H7 (cell line): ENCODE measurements at regions not wholly inside any gene's neighbourhood (a gene's known extent, or its start where the extent isn't known, plus 50 kb on each side); places are given as distances from the start of the nearest gene placed in this dataset.

Experiments
- DNase-seq: peaks from one replicate; pipeline ENCODE4 v3.0.0; 2012
- H3K27me3 ChIP-seq: 2 replicates; pipeline ENCODE4 v1.6.0; 2011; ENCODE audit warnings: mild to moderate bottlenecking, low read length; ENCODE audit not compliant: control insufficient read depth, insufficient read depth
- H3K36me3 ChIP-seq: replicated peaks from 2 replicates; pipeline ENCODE4 v1.5.1; 2011; ENCODE audit warnings: low read length; ENCODE audit not compliant: control insufficient read depth, insufficient read depth
- H3K4me3 ChIP-seq: 2 replicates; pipeline ENCODE4 v1.5.1; 2011; ENCODE audit warnings: low read depth, mild to moderate bottlenecking, control low read depth, low read length, moderate library complexity; ENCODE audit not compliant: insufficient read depth

DNA sequence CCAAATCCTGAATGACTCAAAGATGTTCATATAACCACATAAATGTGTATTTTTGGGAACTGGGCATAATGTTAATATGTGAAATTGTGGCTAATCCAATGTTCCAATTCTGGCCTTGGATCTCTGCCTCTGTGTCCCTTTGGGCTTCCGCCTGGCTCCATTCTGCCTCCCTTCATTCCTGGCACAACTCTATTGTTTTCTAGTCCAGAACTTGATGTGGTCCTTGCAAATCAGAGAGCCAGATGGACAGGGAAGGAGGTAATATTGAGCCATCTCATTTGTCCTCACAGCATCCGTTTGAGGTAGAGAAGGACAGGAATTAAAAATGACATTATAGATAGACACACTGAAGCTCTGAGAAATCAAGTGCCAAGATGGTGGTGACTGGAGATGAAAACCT is 355.7 kb upstream of the TBL1XR1 start:
- Histone ChIP-seq H3K4me3 (no peak overlapping the region), H3K36me3 (no peaks in the 10 kb centered on the region), H3K27me3 (no peaks in the 10 kb centered on the region)
- DNase-seq, result no peak

DNA sequence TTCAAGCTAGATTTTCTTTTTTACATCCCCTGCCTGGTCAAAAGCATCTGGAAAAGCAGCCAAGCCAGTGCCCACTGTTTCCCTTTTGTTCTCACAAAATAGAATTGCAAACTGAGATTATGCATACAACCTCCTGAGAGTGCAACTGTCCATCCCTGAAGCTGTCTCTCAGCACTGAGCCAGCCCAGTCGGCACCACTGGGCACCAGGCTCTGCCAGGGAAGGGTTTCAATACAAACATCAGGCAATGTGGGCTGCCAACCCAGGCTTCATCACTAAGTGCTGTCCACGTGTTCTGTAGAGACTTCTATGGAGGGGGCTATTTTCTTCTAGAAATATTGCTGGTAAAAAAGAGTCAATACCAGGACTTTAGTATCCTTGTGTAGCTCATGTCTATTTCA is 356.3 kb upstream of the TBL1XR1 start:
- Histone ChIP-seq H3K36me3 (no peaks in the 10 kb centered on the region), H3K27me3 (no peaks in the 10 kb centered on the region), H3K4me3 (no peak overlapping the region)
- DNase-seq, result no peak

DNA sequence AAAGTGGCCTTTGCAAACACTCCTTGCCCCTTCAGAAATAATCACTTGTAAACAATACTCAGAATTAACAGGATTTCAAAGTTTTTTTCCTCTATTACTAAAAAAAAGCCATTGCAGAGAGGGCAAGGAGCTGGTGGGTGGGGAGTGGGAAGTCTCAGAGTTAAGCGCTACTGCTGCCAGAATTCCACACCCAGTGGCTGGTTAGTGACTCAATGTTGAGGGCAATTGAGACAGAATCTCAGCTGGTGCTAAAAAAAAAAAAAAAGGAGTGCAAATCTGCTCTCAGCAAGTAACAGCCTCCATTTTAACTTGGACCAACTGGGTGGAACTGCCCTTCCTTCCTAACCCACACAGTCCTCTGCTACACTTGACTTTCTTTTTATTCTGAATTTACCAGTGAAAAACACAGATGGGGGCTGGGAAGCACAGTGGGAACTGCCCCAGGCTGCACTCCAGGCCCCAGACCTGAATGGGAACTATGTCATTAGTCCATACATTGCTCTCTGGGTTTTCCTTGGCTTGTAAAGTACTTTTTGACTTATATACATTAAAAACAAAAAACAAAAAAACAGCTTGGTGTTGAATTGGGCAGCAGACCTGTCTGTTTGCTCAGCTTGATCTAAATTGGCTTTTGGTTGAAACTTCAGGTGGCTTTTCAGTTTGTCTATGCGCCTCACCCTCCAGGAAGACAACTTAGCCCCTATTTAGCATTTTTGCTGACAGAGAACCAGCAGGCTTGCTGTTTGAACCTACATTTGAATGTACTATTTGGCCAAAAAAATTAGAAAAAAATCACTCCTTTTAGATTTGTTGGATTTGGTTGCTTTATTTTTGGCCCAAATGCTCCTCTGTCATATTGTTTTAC is 357.8 kb upstream of the TBL1XR1 start:
- peak; percentile 31 for DNase-seq
- Histone ChIP-seq H3K36me3 (no peaks in the 10 kb centered on the region), H3K4me3 (no peak overlapping the region), H3K27me3 (no peaks in the 10 kb centered on the region)

DNA sequence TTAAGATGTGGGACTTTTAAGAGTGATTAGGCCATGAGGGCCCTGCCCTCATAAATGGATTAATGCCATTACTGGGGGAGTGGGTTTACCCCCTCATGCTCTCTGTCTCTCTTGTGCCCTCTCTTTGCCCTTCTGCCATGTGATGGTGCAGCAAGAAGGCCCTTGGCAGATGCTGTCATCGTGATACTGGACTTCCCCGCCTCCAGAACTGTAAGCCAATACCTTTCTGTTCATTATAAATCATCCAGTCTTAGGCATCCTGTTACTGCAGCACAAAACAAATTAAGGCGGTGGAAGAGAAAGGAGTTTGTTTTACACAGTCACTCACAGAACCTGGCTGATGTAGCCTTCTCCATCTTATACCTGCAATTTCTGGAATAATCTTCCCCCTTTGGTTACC is 360.3 kb upstream of the TBL1XR1 start:
- no peaks in the 10 kb centered on the region for H3K36me3 ChIP-seq
- no peaks in the 10 kb centered on the region for H3K27me3 ChIP-seq
- no peak overlapping the region for H3K4me3 ChIP-seq
- no peak for DNase-seq

DNA sequence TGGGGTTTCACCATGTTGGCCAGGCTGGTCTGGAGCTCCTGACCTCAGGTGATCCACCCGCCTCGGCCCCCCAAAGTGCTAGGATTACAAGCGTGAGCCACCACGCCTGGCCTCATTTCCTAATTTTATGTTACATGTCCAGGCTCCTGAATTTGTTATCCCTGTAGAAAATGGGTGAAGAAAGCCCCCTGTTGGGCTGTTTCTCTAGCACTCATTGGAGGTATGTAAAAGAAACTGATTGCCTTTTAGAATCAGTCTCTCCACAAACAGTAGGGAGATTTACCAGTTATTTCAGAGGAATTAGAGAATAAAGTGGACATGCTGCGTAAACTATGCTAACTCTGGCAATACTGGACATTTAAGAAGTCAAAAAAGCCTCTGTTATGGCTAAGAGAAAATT is 364.1 kb upstream of the TBL1XR1 start:
- Histone ChIP-seq H3K36me3 (no peaks in the 10 kb centered on the region), H3K27me3 (no peaks in the 10 kb centered on the region), H3K4me3 (no peak overlapping the region)
- no peak for DNase-seq

DNA sequence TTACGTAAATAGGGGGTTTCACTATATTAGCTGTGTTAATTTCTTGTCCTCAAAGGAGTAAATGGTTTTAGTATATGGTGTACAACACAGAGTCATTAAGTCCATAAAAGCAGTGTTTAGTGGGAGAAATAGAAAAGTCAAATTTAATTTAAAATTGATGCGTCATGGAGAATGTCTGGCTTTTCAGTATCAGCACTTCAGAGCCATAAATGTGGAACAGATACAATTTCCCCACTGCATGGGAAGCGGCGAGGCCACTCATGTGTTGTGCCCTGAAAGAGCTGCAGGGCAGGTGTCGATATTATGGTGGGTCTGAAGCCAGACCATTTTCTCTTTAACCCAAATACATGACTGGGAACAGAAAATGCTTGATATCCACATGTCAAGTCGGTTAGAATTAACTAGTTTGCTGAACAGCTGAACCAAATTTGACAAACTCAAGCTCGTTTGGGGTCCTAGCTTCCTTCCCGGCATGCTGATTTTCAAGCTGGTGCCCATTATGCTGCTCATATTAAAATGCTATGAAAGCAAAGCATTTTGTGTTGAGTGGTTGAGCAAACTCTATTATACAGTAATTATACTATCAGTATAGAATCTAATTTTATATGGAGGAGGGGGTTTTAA is 364.6 kb upstream of the TBL1XR1 start:
- DNase-seq, result no peak
- Histone ChIP-seq H3K4me3 (no peak overlapping the region), H3K36me3 (no peaks in the 10 kb centered on the region), H3K27me3 (no peaks in the 10 kb centered on the region)

DNA sequence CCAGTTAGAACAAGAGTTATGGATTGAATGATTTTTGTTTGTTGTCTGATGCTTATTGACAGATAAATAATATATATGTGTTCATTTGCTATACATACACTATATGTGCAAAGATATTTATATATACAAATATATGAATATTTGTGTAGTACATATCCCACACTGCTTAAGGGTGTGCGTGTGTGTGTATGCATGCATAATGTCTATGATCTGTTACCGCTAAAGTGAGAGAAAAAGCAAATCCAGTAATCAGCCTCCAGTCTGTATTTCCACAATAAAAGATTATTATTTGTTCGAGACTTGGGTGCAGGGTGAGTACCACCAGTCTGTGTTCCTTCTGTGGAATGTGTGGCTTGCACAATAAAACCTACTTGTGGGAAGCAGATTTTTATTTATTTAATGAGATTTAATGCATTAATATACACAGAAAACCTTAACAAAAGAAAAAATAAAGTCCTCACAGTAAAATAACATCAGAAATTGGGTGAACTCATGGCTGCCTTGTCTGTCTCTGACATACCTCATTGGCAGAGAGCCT is 366.0 kb upstream of the TBL1XR1 start:
- Histone ChIP-seq H3K36me3 (no peaks in the 10 kb centered on the region), H3K27me3 (no peaks in the 10 kb centered on the region), H3K4me3 (no peak overlapping the region)
- no peak for DNase-seq

DNA sequence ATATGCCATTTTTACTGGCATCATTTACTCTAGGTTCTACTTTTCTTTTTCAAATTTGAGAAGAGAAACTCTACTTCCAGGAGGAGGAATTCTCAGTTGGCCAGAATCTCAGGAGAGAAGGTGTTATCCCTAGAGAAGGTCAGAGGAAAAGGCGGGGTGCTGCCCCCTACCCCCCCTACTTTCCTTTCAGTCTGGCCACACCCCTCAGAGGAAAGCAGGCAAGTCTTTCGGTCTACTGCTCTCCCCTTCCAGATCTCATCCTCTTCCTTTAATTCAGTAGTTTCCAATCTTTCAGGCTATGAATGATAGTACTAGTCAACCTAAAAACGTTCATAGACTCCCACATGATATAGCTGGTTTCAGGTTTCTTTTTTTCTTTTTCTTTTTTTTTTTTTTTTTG is 366.5 kb upstream of the TBL1XR1 start:
- H3K4me3 ChIP-seq, result no peak overlapping the region
- H3K27me3 ChIP-seq, result no peaks in the 10 kb centered on the region
- peak; percentile 33 for DNase-seq

DNA sequence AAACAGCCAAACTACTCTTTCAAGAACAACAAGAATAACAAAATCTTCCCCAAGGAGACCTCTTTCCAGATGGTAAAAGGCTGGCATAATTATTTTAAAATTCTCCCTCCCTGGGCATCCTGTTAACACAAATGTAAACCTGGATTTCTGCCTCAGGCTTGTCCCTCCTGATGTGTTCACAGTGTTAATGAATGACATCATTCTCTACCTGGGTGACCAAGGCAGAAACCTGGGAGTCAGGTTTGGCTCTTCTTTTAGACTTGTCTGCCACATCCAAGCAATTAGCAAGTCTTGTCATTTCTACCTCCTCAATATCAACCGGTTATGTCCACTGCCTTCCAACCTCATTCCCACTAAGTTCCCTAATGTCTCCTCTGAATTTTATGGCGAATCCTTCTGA is 368.7 kb upstream of the TBL1XR1 start:
- Histone ChIP-seq H3K36me3 (no peaks in the 10 kb centered on the region), H3K4me3 (no peak overlapping the region), H3K27me3 (no peaks in the 10 kb centered on the region)
- DNase-seq, result no peak

More for the DNA sequence above, 366.5 kb upstream of the TBL1XR1 start:
- no peaks in the 10 kb centered on the region for H3K36me3 ChIP-seq

DNA sequence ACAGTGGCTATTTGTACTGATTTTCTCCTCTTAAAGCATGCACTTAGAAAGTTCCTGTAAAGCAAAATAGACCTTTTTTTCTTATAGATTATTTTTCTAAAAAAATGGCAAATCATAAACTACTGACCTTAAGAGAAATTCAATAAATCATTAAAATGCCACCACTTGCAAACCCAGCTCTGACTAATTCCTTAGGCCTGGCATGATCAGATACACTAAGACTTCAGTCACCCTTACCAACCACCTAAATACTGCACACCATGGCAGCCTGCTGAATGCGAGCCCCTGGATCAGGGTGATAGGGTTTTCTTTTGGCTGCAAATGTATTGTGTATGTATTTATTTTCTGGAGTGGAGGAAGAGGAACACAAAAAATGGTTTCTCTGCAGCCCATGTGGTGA is 370.6 kb upstream of the TBL1XR1 start:
- H3K36me3 ChIP-seq, result no peaks in the 10 kb centered on the region
- H3K27me3 ChIP-seq, result no peaks in the 10 kb centered on the region
- no peak for DNase-seq
- H3K4me3 ChIP-seq, result no peak overlapping the region

DNA sequence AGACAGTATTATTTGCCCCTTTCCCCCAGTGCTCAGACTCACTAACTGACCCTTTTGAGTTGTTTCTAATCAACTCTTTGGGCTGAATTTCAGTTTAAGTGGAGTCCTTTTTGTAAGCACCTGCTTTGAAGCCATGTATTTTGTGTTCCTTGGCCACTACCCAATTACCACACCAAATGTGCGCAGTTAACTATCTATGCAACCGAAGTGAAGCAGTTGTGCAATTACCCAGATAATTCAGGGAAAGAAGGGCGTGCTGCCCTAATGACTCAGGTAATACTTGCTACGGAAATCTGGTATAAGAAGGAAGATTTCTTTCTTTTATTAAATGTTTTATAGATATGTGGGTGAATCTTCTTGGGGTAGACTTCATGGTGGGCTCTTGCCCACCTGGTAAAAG is 371.9 kb upstream of the TBL1XR1 start:
- no peaks in the 10 kb centered on the region for H3K27me3 ChIP-seq
- no peak overlapping the region for H3K4me3 ChIP-seq
- no peak for DNase-seq
- no peaks in the 10 kb centered on the region for H3K36me3 ChIP-seq

DNA sequence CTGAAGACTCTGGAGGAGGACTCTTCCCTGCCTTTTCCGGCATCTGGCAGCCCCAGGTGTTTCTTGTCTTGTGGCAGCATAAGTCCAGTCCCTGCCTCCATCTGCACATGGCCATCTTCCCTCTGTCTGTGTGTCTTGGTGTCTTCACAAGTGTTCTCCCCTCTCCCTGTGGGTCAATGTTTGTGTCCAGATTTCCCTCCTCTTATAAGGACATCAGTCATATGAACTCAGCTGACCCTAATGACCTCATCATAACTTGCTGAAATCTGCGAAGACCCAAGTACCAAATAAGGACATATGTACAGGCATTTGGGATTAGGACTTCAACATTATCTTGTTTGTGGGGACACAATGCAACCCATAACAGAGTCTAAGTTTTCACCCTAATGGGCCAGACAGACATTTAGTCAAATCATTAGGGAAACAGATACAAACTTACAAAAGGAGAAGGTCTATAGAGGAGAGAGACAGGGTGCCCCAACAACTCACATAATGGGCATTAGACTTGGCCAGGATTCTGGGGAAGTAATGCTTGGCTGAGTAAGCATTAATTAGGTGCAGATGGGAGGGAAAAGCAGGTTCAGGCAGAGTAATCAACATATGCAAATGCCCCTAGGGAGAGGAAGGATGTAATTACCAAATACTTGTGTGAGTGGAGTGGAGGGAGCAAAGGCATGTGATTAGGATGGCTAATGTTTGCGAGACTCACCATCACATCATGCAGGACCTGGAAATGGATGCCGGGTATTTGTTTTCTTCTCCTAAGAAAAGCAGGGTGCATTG is 372.8 kb upstream of the TBL1XR1 start:
- Histone ChIP-seq H3K27me3 (no peaks in the 10 kb centered on the region), H3K36me3 (no peaks in the 10 kb centered on the region), H3K4me3 (no peak overlapping the region)
- no peak for DNase-seq

DNA sequence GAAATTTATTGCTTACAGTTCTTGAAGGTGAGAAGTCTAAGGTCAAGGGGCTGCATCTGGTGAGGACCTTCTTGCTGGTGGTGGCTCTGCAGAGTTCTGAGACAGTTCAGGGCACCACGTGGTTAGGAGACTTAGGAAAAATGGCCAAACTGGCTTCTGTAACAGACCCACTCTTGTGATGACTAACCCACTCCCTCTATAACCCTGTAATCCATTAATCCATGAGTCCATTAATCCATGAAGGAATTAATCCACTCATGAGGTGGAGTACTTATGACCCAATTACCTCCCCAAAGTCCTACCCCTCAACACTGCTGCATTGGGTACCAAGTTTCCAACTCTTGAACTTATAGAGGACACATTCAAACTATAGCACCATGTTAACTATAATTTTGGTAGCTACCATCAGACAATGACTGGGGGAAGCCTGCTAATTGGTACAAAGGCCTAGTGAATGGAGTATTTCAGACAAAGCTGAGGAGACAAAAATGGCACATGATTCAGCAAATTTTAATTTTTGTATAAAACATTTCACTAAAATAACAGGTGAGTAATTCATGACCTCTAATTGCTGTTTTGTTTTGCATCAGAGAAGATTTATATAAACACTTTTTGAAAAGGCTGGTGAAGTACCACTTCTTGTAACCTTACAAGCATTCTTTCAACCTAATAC is 374.1 kb upstream of the TBL1XR1 start:
- H3K36me3 ChIP-seq, result no peaks in the 10 kb centered on the region
- DNase-seq, result no peak
- H3K27me3 ChIP-seq, result no peaks in the 10 kb centered on the region
- H3K4me3 ChIP-seq, result no peak overlapping the region

DNA sequence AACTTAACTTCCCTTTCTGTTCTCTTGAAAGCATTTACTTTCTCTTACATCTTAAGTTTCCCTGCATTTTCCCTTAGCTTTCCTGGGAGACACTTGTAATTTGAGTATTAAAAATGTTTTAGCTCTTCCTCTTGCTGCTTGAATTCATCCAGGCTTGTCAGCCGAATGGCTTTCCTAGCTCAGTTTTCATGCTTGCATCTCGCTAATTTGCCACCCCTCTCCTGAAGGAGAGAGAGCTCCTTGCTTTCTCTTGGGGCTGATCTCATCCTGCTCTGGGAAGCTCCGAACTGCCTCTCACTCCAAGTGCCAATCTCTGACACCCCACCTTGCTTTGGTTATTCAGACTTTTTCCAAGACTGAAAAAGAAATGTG is 374.6 kb upstream of the TBL1XR1 start:
- Histone ChIP-seq H3K4me3 (no peak overlapping the region), H3K36me3 (no peaks in the 10 kb centered on the region), H3K27me3 (no peaks in the 10 kb centered on the region)
- no peak for DNase-seq
